Activated T-cell treated with anti-CD3 and anti-CD28 coated beads, Interleukin-2, amount 50 U/mL, for 72 hours (primary cell): ENCODE measurements at regions not wholly inside any gene's neighbourhood (a gene's known extent, or its start where the extent isn't known, plus 50 kb on each side); places are given as distances from the start of the nearest gene placed in this dataset.

ENCODE experiments used
- ATAC-seq, 2 donors: fragments of 150-1000 bp; cut with Tn5 transposase; replicated peaks in 1 of 2; 2 replicates each; pipeline ENCODE4 v1.10.0; 2021; ENCODE audit warnings: moderate library complexity in 2 of 2, mild to moderate bottlenecking in 1 of 2
- DNase-seq, 2 donors: peaks; one replicate each; pipeline ENCODE4 v3.0.0; 2021 to 2022; ENCODE audit warnings: mixed read lengths in 1 of 2
- H3K27ac Mint-ChIP-seq: one replicate; pipeline ENCODE4 v1.8.0; 2022; ENCODE audit warnings: mild to moderate bottlenecking, moderate library complexity, mixed read lengths
- H3K27me3 Mint-ChIP-seq: one replicate; pipeline ENCODE4 v1.8.0; 2022; ENCODE audit warnings: low read depth, mixed read lengths
- H3K36me3 Mint-ChIP-seq, 2 donors: one replicate each; pipeline ENCODE4 v1.8.0; 2022; ENCODE audit warnings: mixed read lengths in 2 of 2, mild to moderate bottlenecking in 1 of 2; ENCODE audit not compliant: insufficient read depth in 2 of 2
- H3K4me1 Mint-ChIP-seq: one replicate; pipeline ENCODE4 v1.8.0; 2022; ENCODE audit warnings: low read depth, mixed read lengths
- H3K4me3 Mint-ChIP-seq, 2 donors: one replicate each; pipeline ENCODE4 v1.8.0; 2022; ENCODE audit warnings: mild to moderate bottlenecking in 2 of 2, mixed read lengths in 2 of 2, moderate library complexity in 2 of 2
- H3K9me3 Mint-ChIP-seq, 2 donors: one replicate each; pipeline ENCODE4 v1.8.0; 2022; ENCODE audit warnings: mixed read lengths in 2 of 2

DNA sequence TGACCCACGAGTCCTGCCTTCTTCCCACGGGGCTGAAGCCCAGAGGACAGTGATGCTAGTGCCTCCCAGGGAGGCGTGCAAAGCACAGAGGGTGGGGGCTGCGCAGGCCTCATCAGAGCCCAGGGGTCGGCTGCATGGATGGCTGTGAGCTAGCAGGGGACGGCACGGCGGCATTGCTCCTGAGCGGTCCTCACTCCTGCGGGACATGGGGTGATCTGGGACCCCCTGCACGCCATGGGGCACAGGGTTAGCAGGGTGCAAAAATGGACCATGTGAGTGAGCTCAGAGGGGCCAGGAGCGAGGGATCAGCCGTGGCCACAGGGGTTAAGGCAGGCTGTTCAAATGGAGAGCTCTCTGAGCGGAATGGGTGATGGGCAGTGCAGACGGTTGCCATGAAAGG lies 138.3 kb downstream of the SNX19 start:
- no peak overlapping the region for H3K4me3 Mint-ChIP-seq
- no peaks in the 10 kb centered on the region for H3K27me3 Mint-ChIP-seq
- H3K9me3 Mint-ChIP-seq: no peaks in the 10 kb centered on the region
- DNase-seq: no peak
- H3K27ac Mint-ChIP-seq: no peak overlapping the region
- no peak for ATAC-seq
- H3K4me1 Mint-ChIP-seq: no peaks in the 10 kb centered on the region
- H3K36me3 Mint-ChIP-seq: no peaks in the 10 kb centered on the region

DNA sequence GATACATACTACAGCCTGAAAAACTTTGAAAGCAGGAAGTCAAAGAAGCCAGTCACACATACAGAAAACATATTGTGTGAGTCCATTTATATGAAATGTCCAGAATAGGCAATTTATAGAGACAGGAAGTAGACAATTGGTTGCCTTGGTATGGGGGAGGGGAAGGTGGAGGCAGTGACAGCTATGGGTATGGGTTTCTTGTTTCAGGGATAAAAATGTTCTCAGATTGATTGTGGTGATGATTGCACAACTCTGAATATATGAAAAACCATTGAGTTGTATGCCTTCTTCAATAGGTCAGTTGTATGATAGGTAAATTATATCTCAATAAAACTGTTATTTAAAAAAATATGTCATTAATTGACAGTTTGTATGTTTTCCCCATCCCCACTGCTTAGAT lies 137.6 kb downstream of the SNX19 start:
- Mint-ChIP-seq H3K9me3 (no peaks in the 10 kb centered on the region), H3K27me3 (no peaks in the 10 kb centered on the region), H3K27ac (no peak overlapping the region), H3K4me3 (no peak overlapping the region), H3K4me1 (no peaks in the 10 kb centered on the region), H3K36me3 (no peaks in the 10 kb centered on the region)
- no peak for ATAC-seq
- no peak for DNase-seq

DNA sequence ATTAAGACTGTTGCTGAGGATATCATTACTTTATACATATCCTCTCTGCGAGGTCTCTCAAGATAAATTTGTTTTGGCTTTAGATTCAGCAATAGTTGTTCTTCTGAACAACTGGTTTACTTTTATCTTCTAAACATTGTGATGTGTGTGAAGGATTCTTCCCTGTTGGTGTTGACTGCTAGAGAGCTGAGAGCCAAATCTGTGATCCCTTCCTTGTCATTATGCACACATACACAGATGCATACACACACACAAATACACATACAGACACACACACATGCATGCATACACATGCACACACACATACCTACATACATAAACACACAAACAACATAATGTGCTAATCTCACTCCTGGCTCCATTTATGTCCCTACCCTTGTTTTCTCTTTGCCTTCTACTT lies 137.0 kb downstream of the SNX19 start:
- Mint-ChIP-seq H3K36me3 (no peaks in the 10 kb centered on the region), H3K27ac (no peak overlapping the region), H3K4me3 (no peak overlapping the region), H3K27me3 (no peaks in the 10 kb centered on the region), H3K9me3 (no peaks in the 10 kb centered on the region), H3K4me1 (no peaks in the 10 kb centered on the region)
- DNase-seq: no peak
- no peak for ATAC-seq

DNA sequence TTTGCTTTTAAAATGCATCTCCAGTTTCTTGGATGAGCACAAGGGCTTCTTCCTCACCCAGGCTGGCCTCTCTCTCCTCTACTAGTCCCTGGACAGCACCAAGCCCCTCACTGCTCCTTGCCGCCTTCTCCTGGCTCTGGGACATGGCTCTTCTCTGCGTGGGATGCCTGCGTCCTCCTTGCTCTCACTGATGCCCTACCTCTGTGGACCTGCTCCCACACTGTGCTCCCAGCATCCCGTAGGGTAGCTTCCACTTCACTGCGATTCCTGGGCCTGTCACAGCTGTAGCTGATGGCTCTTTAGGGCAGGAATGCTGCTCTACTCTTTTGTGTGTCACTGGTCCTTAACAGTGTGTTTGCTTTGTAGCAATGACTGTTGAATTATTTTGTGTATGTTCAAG lies 136.3 kb downstream of the SNX19 start:
- Mint-ChIP-seq H3K27ac (no peak overlapping the region), H3K4me3 (no peak overlapping the region), H3K36me3 (no peaks in the 10 kb centered on the region), H3K4me1 (no peaks in the 10 kb centered on the region), H3K27me3 (no peaks in the 10 kb centered on the region), H3K9me3 (no peaks in the 10 kb centered on the region)
- ATAC-seq: no peak
- no peak for DNase-seq

DNA sequence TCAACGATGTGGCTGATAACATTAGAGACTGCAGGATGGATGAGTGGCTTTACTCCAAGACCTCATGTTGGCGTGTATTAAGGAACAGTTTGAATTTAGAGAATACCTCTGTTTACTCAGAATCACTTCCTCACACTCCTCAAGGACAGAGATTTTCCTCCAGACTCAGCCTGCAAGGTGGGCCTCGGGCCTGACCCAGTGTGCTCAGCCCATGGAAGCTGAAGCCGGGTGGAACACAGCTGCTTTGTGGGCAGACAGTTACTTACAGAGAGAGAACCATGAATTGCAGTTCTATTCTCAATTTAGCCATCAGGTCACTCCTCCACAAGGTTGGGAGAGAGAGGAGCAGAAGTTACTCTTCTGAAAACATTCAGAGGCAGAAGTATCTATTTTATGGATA lies 135.8 kb downstream of the SNX19 start:
- Mint-ChIP-seq H3K36me3 (no peaks in the 10 kb centered on the region), H3K4me1 (no peaks in the 10 kb centered on the region), H3K27ac (no peak overlapping the region), H3K9me3 (no peaks in the 10 kb centered on the region), H3K4me3 (no peak overlapping the region), H3K27me3 (no peaks in the 10 kb centered on the region)
- DNase-seq (no peak), ATAC-seq (no peak)

DNA sequence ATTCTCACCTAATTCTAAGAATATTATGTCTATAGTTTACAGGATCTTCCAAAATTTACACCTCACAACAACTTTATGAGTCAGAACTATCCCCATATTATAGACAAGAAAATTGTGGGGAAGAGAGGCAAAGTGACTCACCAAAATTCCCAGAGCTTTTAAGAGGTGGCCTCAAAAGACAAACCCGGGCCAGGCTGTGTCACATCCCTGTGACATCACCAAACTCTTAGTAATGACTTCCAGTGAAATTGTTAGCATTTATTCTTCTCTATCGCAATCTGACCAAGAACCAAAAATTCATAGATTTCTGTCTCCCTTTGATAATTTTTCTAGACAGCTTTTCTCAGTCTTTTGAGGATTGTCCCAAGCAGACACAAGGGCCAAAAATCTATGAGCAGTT lies 134.3 kb downstream of the SNX19 start:
- Mint-ChIP-seq H3K27me3 (no peaks in the 10 kb centered on the region), H3K4me3 (no peak overlapping the region), H3K4me1 (no peaks in the 10 kb centered on the region), H3K27ac (no peak overlapping the region), H3K36me3 (no peaks in the 10 kb centered on the region), H3K9me3 (no peaks in the 10 kb centered on the region)
- no peak for DNase-seq
- no peak for ATAC-seq

DNA sequence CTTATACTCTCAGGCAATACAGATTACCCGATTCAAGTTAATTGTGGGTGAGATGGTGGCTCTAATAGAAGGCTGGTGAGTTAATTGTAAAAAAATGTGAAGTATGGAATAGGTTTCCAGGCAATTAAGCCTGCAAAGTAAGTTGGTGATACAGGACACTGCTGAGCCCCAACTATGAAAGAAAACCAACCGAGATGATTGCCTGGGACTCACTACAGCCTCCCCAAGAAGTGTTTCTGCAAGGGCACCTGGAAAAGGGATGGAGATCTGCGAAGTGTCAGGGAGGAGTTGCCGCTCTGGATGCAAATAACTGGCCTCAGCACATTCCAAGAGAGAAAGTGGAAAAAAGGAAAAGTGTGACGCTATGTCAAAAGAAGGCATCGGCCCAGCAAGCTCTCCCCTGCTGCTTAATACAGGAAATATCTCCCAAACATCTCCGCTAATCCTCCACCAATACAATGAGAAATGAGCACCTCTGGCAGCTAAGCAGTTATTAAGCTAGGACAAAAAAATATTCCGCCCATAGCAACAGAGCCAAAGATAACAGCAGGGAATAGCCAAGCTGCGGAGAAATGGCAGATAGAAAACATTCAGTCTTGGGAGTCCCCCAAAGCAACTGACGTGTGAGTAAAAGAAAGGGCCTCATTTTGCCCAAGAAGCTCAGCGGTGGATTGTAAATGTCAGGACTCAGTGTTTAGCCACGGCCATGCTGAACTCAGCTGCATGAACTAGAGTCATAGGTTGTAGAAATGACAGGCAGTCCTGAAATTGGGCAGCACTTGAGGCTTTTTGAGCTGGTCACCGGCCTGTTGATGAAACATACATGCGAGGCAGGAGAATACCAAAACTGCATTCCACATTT lies 133.7 kb downstream of the SNX19 start:
- no peak for DNase-seq
- no peak overlapping the region for H3K27ac Mint-ChIP-seq
- no peaks in the 10 kb centered on the region for H3K4me1 Mint-ChIP-seq
- H3K36me3 Mint-ChIP-seq: no peaks in the 10 kb centered on the region
- ATAC-seq: no peak
- H3K27me3 Mint-ChIP-seq: no peaks in the 10 kb centered on the region
- no peaks in the 10 kb centered on the region for H3K9me3 Mint-ChIP-seq
- no peak overlapping the region for H3K4me3 Mint-ChIP-seq

DNA sequence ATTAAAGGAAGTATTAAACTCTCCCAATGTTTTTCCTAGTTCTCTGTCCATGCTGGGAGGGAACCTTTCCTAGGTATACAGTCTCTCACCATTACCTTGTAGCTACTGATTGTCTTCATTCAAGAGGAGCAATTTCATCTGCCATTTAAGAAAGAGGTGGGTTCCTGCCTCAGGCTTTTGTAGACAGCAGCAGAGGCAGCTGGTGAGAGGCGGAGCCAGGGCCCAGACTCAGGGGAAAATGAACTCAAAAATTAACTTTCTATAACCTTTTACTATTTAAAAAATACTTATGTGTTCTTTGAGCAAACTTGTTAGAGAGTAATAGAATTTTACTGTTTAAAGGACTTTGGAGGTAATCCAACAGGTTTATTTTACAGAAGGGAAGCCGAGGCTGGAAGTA lies 133.0 kb downstream of the SNX19 start:
- Mint-ChIP-seq H3K4me1 (no peaks in the 10 kb centered on the region), H3K27me3 (no peaks in the 10 kb centered on the region), H3K36me3 (no peaks in the 10 kb centered on the region), H3K9me3 (no peaks in the 10 kb centered on the region), H3K27ac (no peak overlapping the region), H3K4me3 (no peak overlapping the region)
- DNase-seq (no peak), ATAC-seq (no peak)

DNA sequence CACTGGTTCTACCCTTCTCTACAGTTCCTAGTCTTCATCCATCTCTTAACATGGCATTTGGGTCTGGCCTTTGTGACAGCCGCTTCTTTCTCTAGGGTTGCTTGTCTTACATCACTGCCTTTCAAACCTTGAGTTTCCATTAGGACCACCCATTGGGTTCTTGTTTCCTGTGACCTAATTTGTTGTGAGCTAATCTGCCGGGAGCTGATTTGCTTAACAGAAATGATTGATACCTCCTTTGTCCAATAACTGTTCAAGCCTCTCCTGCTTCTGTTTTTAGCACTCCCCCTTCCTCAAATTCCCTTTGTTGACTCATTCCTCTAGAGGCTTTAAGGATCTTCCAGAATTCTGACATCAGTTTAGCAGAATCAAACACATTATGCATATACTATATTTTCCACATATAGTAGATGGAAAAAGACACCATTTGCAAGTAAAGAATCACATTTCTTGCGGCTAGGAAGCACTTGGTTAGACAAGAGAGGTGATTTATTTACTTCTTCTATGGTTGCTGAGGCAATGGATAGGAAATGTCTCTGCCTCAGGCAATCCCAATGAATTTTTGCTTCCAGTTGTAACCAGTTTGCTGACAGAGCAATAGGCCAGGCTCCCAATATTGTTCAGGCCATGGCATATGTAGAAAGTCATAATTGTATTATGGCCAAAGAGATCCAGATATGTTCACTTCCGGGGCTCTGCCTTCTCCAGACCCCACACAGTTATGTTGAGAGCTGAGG lies 130.7 kb downstream of the SNX19 start:
- DNase-seq (no peak), ATAC-seq (no peak)
- Mint-ChIP-seq H3K36me3 (no peaks in the 10 kb centered on the region), H3K27me3 (no peaks in the 10 kb centered on the region), H3K9me3 (peaks cover 0 to 4% of the 10 kb centered on the region in 2 donors), H3K4me3 (no peak overlapping the region), H3K27ac (no peak overlapping the region), H3K4me1 (no peaks in the 10 kb centered on the region)

DNA sequence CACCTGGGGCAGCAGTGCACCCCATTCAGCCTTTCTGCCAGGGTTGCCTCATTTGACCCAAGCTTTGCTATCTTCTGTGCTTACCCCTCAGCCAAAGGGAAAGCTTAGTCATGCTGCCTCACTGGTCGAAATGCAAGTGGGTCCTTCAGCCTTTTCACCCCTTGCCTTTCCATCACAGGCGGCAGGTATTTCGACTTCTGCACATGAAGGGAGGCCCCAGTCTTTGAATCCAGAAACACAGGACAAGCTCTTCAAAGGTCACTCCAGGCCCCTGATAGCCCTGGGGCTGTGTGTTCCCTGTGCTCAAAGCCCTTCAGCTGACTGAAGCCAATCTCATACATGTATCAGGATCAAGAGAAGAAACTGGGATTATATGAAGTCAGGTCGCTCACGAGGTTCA lies 129.7 kb downstream of the SNX19 start:
- H3K27ac Mint-ChIP-seq: no peak overlapping the region
- no peak for ATAC-seq
- H3K36me3 Mint-ChIP-seq: peaks cover 0 to 2% of the 10 kb centered on the region in 2 donors
- no peaks in the 10 kb centered on the region for H3K4me1 Mint-ChIP-seq
- no peaks in the 10 kb centered on the region for H3K27me3 Mint-ChIP-seq
- peaks cover 0 to 8% of the 10 kb centered on the region in 2 donors for H3K9me3 Mint-ChIP-seq
- H3K4me3 Mint-ChIP-seq: no peak overlapping the region
- no peak for DNase-seq

DNA sequence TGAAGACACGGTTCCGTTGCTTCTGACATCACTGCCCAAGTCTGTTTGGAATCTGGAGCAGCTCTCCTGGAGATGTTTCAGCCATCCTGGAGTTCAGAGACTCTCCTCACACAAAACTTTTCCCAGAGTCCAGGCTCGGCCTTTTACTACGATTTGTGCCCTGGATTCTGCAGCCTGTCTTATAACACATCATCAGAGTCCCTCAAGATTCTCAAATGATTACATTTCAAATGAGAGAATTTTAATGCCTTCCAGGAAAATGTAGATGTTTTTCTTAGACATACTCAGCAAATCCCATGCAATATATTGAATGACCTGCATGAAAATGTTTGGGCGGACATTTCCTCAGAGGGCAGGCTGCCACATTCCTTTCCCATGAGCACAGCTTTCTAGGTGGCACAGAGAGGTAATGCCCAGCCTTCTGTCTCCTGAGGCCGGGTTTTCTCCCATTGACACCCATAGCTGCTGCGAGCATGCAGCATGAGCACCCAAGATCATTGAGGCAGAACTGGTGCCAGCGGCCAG lies 129.1 kb downstream of the SNX19 start:
- Mint-ChIP-seq H3K27ac (no peak overlapping the region), H3K4me3 (no peak overlapping the region), H3K36me3 (peaks cover 2% of the 10 kb centered on the region in 2 donors), H3K9me3 (peaks cover 0 to 8% of the 10 kb centered on the region in 2 donors), H3K27me3 (no peaks in the 10 kb centered on the region), H3K4me1 (no peaks in the 10 kb centered on the region)
- DNase-seq (no peak), ATAC-seq (no peak)

DNA sequence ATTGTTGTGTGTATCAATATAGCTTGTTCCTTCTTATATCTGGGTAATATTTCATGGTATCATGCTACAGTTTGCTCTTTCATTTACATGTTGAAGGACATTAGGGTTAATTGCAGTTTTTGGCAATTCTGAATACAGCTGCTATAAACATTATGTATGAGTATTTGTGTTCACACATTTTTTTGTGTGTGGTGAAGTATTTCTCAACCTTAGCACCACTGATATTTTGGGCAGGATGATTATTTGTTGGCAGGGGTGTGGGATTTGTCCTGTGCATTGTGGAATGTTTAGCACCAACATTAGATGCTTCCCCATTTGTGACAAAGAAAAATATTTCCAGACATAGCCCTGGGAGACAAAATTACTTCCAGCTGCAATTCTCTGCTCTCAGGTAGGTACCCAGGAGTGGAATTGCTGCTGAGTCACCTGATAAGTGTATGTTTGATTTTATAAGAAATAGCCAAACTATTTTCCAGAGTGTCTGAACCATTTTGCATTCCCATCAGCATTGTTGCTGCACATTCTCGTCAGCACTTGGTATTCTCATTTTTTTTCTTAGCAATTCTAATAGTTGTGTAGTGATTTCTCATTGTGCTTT lies 128.2 kb downstream of the SNX19 start:
- H3K27me3 Mint-ChIP-seq: no peaks in the 10 kb centered on the region
- DNase-seq (no peak), ATAC-seq (no peak)
- H3K9me3 Mint-ChIP-seq: peaks cover 0 to 8% of the 10 kb centered on the region in 2 donors
- H3K4me3 Mint-ChIP-seq: no peak overlapping the region
- peaks cover 2% of the 10 kb centered on the region in 2 donors for H3K36me3 Mint-ChIP-seq
- H3K27ac Mint-ChIP-seq: no peak overlapping the region
- no peaks in the 10 kb centered on the region for H3K4me1 Mint-ChIP-seq

DNA sequence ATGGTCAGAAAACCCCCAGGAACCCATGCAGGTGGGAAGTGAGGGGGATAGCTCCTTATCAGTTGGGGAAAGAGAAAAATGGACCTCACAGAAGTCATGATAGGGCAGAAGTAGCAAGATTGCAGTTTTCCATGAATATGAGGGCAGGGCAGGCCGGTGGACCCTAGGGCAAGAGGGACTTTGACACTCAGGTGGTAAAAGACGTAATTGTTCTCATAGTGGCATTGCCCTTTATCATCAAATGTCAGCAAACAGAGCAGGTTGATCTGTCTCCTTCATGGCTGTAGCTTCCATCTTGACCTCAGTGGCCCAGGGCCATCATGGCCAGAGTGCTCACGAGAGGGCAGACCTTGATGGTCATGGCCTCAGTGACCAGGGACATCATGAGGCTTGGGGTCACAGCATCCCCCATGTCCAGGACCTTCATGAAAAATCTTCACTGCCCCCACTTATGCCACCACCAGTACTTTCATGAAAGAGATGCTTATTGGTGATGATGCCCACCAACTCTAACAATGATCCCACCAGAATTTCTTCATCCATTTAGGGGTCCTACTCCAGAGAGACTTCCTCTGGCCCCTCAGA lies 127.1 kb downstream of the SNX19 start:
- Mint-ChIP-seq H3K27ac (no peak overlapping the region), H3K9me3 (peaks cover 0 to 8% of the 10 kb centered on the region in 2 donors), H3K27me3 (no peaks in the 10 kb centered on the region), H3K4me3 (no peak overlapping the region), H3K36me3 (peaks cover 2% of the 10 kb centered on the region in 2 donors), H3K4me1 (no peaks in the 10 kb centered on the region)
- DNase-seq: no peak
- ATAC-seq: no peak
